GM21737 (cell line): ENCODE measurements at regions not wholly inside any gene's neighbourhood (a gene's known extent, or its start where the extent isn't known, plus 50 kb on each side); places are given as distances from the start of the nearest gene placed in this dataset.

ENCODE experiments used
- ATAC-seq: cut with Tn5 transposase; IDR thresholded peaks from one replicate; pipeline ENCODE4 v1.9.1; 2021; ENCODE audit warnings: mild to moderate bottlenecking, moderate library complexity; ENCODE audit not compliant: unreplicated experiment

GRCh38 chr18:78725426-78725825 is 254.2 kb upstream of the SALL3 start:
- ATAC-seq: no peak

DNA sequence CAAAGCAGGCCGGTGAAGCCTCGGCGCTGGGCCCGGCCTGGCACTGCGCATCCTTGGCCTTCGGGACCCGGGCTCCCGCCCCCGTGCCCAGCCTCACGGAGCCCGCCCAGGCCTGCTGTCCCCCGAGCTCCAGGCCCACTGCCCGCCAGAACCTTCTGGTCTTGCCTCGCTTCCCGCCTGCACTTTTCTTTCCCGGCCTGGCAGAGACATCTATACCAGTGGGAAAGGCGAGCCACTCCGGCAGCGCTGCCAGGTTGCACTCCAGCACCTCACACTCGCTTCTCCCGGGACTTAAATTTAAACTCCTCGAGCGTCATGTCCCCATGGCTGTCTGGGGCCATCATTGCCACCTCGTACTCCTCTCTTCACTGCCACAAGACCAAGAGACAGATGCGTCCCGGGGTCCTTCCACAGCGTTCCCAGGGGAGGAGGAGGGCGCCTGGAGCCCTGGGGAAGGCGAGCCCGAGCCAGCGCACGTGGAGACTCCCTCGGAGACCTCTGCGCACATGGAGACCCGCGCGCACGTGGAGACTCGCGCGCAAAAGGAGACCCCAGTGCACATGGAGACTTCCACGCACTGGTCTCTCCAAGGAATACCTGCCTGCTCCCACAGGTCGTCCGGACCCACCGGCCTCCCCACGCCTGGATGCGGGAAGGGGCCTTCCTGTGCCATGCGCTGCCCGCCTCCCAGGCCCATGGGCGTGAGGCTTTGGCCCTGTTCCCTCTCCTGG is 253.1 kb upstream of the SALL3 start:
- no peak for ATAC-seq

GRCh38 chr18:78727057-78727739 is 252.4 kb upstream of the SALL3 start:
- ATAC-seq: no peak

DNA sequence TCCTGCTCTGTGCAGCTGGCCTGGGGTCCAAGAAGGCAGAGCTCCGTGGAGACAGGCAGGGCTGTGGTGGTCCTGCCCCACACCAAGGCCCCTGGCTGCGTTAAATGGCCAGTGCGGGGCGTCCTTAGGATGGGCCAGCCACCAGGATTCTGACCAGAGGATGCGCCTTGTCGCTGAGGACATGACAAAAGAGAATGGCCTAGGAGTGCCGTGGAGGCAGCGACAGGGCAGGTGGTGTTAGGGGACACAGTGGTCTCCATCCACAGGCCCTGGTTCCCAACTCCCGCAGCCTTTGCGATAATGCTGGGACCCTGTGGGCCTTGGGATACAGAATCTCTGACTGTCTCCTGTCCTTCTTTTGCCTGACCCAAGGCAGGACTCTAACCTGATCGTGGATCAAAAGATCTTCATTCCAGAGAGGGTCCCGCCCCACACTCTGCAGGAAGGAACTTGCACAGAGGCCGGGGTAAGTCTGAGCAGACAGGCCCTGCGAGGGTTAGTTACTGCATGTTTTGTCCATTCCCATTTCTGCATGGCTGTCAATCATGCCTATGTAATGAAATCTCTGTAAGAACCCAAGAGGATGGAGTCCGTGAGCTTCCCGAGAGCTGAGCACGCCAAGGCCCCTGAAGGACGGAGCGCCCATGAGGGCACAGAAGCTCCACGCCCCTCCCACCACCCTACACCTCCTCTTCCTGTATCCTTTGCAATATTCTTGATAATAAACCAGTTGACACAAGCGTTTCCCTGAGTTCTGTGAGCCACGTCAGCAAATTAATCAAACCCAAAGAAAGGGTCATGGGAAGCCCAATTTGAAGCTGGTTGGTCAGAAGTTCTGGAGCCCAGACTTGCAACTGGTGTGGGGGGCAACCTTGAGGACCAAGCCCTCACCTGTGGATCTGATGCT is 251.5 kb upstream of the SALL3 start:
- no peak for ATAC-seq

- no peak for ATAC-seq
Observed at GRCh38 chr18:78728784-78729467, 250.7 kb upstream of the SALL3 start.

GRCh38 chr18:78730546-78730945 is 249.1 kb upstream of the SALL3 start:
- no peak for ATAC-seq

DNA sequence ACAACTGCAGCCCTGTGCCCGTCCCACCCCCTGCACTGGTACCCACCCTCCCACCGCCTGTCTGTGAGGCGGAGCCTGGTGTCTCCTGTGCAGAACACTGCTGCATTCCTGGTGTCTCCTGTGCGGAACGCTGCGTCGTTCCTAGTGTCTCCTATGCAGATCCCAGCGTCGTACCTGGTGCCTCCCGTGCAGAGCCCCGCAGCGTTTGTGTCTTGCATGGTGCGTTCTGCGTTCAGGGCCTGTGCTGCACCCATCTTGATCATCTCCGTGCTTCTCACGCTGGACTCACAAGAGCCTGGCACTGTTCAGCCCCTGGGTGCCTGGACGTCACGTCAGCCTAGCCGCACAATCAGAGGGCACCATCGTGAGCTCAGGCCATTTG is 248.6 kb upstream of the SALL3 start:
- ATAC-seq: no peak

- no peak for ATAC-seq
Observed at GRCh38 chr18:78731398-78732032, 248.1 kb upstream of the SALL3 start.

DNA sequence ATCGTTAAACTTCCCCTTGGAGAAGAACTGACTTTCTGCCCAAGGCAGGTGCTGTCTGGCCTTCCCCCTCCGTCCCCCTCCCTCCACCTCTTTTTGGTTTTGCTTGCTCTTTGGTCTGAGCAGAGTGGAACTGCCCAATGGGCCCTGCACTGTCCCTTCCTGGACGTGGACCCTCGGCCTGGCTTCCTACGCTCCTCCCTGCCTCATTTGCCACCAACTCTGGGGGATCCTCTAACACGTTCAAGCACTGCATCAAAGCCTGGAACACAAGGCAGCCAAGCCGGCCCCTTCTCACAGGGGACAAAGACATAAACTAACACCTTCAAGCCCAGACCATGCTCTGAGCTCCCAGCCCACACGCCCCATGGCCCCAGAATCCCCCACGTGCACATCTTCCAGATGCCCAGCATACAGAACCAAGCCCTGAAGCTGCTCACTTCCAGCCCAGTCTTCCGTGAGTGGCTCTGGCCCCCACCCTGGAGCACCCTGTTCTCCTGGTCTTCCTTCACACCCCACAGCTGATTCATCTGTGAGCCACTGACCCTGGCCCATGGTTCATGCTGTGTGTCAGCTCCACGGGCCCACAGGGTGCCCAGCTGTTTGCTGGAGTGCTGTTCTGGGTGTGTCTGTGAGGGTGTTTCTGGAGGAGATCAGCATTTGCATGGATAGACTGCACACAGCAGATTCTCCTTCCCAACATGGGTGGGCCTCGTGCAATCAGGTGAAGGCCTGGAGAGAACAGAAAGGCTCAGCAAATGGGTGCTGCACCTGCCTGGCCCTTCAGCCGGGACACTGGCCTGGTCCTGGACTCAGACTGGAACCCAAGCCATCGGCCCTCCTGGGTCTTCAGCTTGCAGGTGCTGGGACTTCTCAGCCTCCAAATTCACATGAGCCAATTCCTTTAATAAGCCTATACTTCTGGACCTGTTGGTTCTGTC is 247.1 kb upstream of the SALL3 start:
- ATAC-seq: no peak

GRCh38 chr18:78733762-78734613 is 245.6 kb upstream of the SALL3 start:
- ATAC-seq: no peak

DNA sequence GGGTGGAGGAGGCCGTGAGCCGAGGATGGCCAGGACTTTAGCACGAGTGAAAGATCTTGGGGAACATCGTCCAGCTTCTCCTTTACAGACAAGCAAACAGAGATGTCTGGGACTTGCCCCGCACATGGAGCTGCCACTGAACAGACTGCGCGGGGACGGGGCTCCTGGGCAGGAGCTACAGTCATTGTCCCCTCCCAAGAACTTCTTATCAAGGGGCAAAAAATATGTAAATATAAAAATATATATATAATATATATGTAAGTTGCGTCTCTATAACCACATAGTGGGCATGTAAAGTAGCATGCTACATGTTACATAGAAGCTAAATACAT is 245.0 kb upstream of the SALL3 start:
- no peak for ATAC-seq

DNA sequence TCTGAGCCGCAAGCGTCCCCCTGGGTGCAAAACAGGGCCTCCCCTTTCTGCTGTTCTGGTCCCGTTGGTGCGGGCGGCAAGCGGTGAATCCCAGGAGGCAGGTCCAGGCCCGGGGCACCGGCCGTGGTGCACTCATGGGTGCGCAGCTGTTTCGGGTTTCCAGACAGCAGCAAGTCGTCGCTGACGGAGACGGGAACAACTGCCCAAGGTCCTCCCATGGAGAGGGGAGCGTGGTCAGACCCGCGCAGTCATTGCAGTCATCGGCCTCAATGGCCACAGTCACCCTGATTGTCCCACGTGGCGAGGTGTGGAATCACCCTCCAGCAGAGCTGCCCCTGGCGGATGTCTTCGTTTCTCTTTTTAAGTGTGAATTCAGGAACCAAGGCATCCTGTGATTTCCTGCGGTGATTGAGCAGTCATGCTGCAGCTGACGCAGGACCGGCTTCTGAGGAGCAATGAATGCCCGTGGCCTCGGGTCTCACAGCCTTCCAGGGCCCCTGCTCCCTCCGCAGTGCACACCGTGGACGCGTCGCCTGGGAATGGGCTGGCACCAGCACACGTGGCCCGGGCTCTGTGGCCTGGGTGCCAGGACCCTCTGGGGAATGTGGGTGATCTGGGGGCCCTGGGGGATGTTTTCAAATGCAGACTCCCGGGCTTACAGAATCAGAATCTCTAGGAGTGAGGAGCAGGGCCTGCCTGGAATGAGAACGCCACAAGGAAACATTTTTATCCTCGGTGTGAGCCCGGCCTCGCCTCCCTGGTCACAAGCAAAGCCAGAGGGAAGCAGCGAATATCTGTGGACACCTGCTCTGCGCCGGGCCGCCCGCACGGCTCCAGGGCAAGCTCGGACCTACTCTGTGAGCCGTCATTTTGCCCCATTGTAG is 244.2 kb upstream of the SALL3 start:
- no peak for ATAC-seq

DNA sequence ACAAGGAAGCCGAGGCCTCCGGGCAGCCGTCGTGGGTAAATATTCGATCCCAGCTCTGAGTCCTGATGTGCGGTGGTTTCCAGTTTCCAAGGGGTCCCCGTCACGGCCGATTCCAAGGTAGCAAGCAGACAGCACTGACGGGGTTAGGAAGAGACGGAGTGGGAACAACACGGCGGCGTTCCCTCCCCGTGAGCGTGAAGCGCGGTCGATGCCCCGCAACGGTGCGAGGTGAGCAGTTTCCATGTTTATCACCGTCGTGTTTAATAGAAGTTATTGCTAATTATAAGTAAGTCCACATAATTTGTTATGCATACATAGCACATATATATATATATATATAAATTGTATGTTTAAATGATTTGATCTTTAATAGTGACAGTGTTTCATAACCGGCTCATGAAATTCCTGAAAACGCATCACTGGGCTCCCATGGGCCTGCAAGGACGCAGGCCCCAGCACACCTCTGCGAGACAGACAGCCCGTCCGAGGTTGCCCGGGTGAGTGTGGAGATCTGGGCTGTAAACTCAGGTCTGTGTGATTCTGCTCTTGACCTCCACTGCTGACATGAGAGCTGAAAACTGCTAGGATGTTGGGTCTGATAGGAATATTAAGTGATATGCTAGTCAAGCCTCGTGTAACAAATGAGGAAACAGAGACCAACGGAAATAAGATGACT is 243.5 kb upstream of the SALL3 start:
- no peak for ATAC-seq

GRCh38 chr18:78737006-78737915 is 242.4 kb upstream of the SALL3 start:
- ATAC-seq: no peak

DNA sequence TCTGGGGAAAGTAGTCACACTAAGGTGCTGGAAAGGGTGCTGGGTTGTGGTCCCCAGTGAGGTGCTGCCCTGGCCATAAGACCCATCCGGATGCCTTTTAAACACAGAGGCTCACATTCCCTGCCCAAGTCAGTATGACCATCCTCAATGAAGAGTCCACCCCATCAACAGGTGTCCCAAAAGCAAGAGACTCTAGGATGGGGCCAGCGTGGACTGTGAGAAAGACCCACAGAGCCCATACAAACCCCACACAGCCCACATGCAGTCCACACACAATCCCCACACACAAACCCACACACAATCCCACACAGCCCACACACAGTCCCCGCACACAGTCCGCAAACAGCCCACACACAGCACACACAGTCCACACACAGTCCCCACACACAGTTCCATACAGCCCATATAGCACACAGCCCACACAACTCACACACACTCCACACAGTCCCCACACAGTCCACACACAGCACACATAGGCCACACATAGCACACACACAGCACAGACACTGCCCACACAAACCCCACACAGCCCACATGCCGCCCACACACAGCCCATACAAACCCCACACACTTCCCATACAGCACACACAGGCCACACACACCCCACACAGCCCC is 241.4 kb upstream of the SALL3 start:
- no peak for ATAC-seq

- no peak for ATAC-seq
Observed at GRCh38 chr18:78739115-78739514, 240.5 kb upstream of the SALL3 start.
